ENCODE measurements at regions not wholly inside any gene's neighbourhood (a gene's known extent, or its start where the extent isn't known, plus 50 kb on each side); places are given as distances from the start of the nearest gene placed in this dataset.

GRCh38 chr3:66577426-66578203 is 76.8 kb upstream of the LRIG1 start:
- POLR2A ChIA-PET: no interaction called here
- no peak for TF ChIP-seq HDGF (IDR thresholded peaks at IDR 0.05; ENCODE audit: borderline replicate concordance)
- TF ChIP-seq SUZ12 (IDR thresholded peaks at IDR 0.05): no peak
- TF ChIP-seq FOXK2 (IDR thresholded peaks at IDR 0.05): no peak
- no peak for TF ChIP-seq CTBP1 (IDR thresholded peaks at IDR 0.05; ENCODE audit: borderline replicate concordance)
- TF ChIP-seq ZNF384 (IDR thresholded peaks at IDR 0.05): no peak
- no peak for TF ChIP-seq FOXA1 (IDR thresholded peaks at IDR 0.05)
- no peak for TF ChIP-seq ARNT (IDR thresholded peaks at IDR 0.05)
- CTCF ChIA-PET: no interaction called here
- no peak for DNase-seq (ENCODE audit: extremely low spot score)

GRCh38 chr3:66581256-66581655 is 80.4 kb upstream of the LRIG1 start:
- ChIA-PET POLR2A (no interaction called here), CTCF (no interaction called here)
- no peak for DNase-seq (ENCODE audit: extremely low spot score)
- TF ChIP-seq, protein P1, sequence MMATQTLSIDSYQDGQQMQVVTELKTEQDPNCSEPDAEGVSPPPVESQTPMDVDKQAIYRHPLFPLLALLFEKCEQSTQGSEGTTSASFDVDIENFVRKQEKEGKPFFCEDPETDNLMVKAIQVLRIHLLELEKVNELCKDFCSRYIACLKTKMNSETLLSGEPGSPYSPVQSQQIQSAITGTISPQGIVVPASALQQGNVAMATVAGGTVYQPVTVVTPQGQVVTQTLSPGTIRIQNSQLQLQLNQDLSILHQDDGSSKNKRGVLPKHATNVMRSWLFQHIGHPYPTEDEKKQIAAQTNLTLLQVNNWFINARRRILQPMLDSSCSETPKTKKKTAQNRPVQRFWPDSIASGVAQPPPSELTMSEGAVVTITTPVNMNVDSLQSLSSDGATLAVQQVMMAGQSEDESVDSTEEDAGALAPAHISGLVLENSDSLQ (IDR thresholded peaks at IDR 0.05): no peak

- ChIA-PET POLR2A (interaction anchor here (0.7 kb wide), 1 partner anchor 14 kb away, joined by 3 read pairs; no protein-coding TSS in a partner anchor), CTCF (no interaction called here)
- no peak for DNase-seq (ENCODE audit: extremely low spot score)
- TF ChIP-seq FOXK2 (IDR thresholded peaks at IDR 0.05) (no peak), FOXM1 (IDR thresholded peaks at IDR 0.05; ENCODE audit: borderline replicate concordance) (no peak), TARDBP (IDR thresholded peaks at IDR 0.05) (no peak), ELF4 (IDR thresholded peaks at IDR 0.05) (no peak), ZNF384 (IDR thresholded peaks at IDR 0.05) (no peak), NFRKB (IDR thresholded peaks at IDR 0.05) (no peak), LEF1 (IDR thresholded peaks at IDR 0.05; ENCODE audit: borderline replicate concordance) (no peak), FOXA1 (IDR thresholded peaks at IDR 0.05) (no peak), CTBP1 (IDR thresholded peaks at IDR 0.05; ENCODE audit: borderline replicate concordance) (no peak), ARNT (IDR thresholded peaks at IDR 0.05) (no peak)
- TF ChIP-seq, protein P1 (IDR thresholded peaks at IDR 0.05): no peak
These were observed 82.0 kb upstream of the LRIG1 start for GRCh38 chr3:66582721-66583423.

DNA sequence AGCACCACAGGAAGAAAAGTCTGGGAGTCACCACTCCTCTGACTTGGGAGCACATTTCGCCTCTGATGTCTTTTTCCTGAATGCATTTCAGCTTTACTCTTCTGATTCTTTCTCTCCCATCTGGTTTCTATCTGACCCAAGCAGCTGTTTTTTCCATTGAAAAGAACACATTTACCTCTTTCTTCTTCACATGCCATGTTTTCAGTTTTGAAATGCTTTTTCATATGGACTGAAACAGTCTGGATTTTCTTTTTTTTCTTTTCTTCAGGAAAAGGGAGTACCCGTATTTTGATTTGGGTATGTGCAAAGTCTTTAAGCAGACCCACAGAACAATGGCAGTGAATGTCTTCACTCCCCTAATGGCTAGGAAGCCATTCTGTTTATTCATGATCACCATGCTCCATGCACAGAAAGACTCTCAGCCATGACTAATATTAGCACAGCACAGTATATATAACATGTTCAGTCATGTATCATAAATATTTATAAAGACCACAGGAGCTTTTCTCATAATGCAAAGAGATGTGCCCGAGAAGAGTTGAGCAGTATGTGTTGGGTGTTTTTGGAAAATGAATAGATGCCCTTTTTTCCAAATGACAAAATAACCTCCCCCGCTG is 82.7 kb upstream of the LRIG1 start:
- POLR2A ChIA-PET: interaction anchor here (0.7 kb wide), 1 partner anchor 13 kb away, joined by 3 read pairs; no protein-coding TSS in a partner anchor
- no peak for DNase-seq (ENCODE audit: extremely low spot score)
- CTCF ChIA-PET: no interaction called here
- TF ChIP-seq ELF4 (IDR thresholded peaks at IDR 0.05): no peak
- TF ChIP-seq LEF1 (IDR thresholded peaks at IDR 0.05; ENCODE audit: borderline replicate concordance): no peak
- no peak for TF ChIP-seq TARDBP (IDR thresholded peaks at IDR 0.05)
- TF ChIP-seq L3MBTL2 (conservative IDR thresholded peaks at IDR 0.05): no peak
- TF ChIP-seq NFRKB (IDR thresholded peaks at IDR 0.05): no peak
- no peak for TF ChIP-seq CTBP1 (IDR thresholded peaks at IDR 0.05; ENCODE audit: borderline replicate concordance)
- TF ChIP-seq SP1 (IDR thresholded peaks at IDR 0.05): no peak
- no peak for TF ChIP-seq FOXK2 (IDR thresholded peaks at IDR 0.05)
- no peak for TF ChIP-seq FOXA1 (IDR thresholded peaks at IDR 0.05)

DNA sequence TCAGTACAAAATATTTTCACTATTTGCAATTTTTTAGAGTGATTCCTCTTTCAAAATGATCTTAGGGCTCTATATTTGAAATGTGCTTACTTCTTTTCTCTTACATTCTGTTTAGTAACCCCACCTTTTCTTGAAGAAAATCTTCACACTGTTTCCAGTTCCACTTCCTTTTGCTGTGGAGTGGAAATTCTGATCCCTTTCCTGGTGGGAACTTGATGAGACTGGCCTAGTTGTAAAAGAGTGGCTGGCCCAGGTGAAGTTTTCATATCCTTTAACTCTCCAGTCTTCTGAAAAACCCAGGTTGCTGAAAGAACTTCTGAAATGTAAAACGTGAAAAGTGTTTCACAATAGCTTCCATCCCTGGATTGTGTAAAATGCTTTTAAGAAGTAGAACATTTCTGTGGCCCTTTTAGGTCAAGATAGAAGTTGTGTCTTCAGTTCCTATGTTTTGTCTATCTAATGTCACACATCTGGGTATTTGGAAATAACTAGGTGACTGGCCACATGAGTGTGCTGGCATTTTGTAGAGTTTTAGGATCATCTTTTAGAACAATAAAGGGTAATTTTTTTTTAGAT is 84.8 kb upstream of the LRIG1 start:
- TF ChIP-seq HDGF (IDR thresholded peaks at IDR 0.05; ENCODE audit: borderline replicate concordance) (no peak), ARNT (IDR thresholded peaks at IDR 0.05) (no peak), ZNF384 (IDR thresholded peaks at IDR 0.05) (no peak)
- DNase-seq (ENCODE audit: extremely low spot score): no peak
- CTCF ChIA-PET: no interaction called here
- POLR2A ChIA-PET: no interaction called here

GRCh38 chr3:66586853-66587252 is 86.0 kb upstream of the LRIG1 start:
- TF ChIP-seq FOXK2 (IDR thresholded peaks at IDR 0.05) (no peak), ELF4 (IDR thresholded peaks at IDR 0.05) (no peak), HDGF (IDR thresholded peaks at IDR 0.05; ENCODE audit: borderline replicate concordance) (no peak), L3MBTL2 (conservative IDR thresholded peaks at IDR 0.05) (no peak), FOXM1 (IDR thresholded peaks at IDR 0.05; ENCODE audit: borderline replicate concordance) (no peak), LEF1 (IDR thresholded peaks at IDR 0.05; ENCODE audit: borderline replicate concordance) (no peak), TARDBP (IDR thresholded peaks at IDR 0.05) (no peak), ARNT (IDR thresholded peaks at IDR 0.05) (no peak), BHLHE40 (IDR thresholded peaks at IDR 0.05; ENCODE audit: borderline replicate concordance) (no peak), SUZ12 (IDR thresholded peaks at IDR 0.05) (no peak), ZNF384 (IDR thresholded peaks at IDR 0.05) (no peak), CTBP1 (IDR thresholded peaks at IDR 0.05; ENCODE audit: borderline replicate concordance) (no peak), SP1 (IDR thresholded peaks at IDR 0.05) (no peak), NFRKB (IDR thresholded peaks at IDR 0.05) (no peak), FOXA1 (IDR thresholded peaks at IDR 0.05) (no peak)
- TF ChIP-seq, protein P1 (IDR thresholded peaks at IDR 0.05): no peak
- no peak for DNase-seq (ENCODE audit: extremely low spot score)
- POLR2A ChIA-PET: no interaction called here
- CTCF ChIA-PET: no interaction called here
